ENCODE measurements at regions not wholly inside any gene's neighbourhood (a gene's known extent, or its start where the extent isn't known, plus 50 kb on each side); places are given as distances from the start of the nearest gene placed in this dataset.

- DNase-seq: no peak
These were observed 495.5 kb downstream of the MIAT start for GRCh38 chr22:27152883-27153282.

GRCh38 chr22:27153386-27153785 is 496.0 kb downstream of the MIAT start:
- no peak for DNase-seq

GRCh38 chr22:27154717-27155116 is 497.3 kb downstream of the MIAT start:
- DNase-seq: no peak

- no peak for DNase-seq
These were observed 499.6 kb downstream of the MIAT start for GRCh38 chr22:27156821-27157489.

- no peak for DNase-seq
These were observed 500.4 kb downstream of the MIAT start for GRCh38 chr22:27157666-27158370.

GRCh38 chr22:27159016-27159415 is 501.6 kb downstream of the MIAT start:
- no peak for DNase-seq

GRCh38 chr22:27159716-27160295 is 502.4 kb downstream of the MIAT start:
- DNase-seq: no peak

- no peak for DNase-seq
These were observed 506.1 kb downstream of the MIAT start for GRCh38 chr22:27163162-27164137.

- no peak for DNase-seq
These were observed 507.6 kb downstream of the MIAT start for GRCh38 chr22:27164781-27165503.

GRCh38 chr22:27168681-27169080 is 511.3 kb downstream of the MIAT start:
- no peak for DNase-seq

- DNase-seq: no peak
These were observed 513.1 kb downstream of the MIAT start for GRCh38 chr22:27170491-27170890.

- no peak for DNase-seq
These were observed 513.8 kb downstream of the MIAT start for GRCh38 chr22:27171212-27171611.

- DNase-seq: no peak
These were observed 516.1 kb downstream of the MIAT start for GRCh38 chr22:27173530-27173929.

GRCh38 chr22:27175021-27175838 is 517.8 kb downstream of the MIAT start:
- no peak for DNase-seq

GRCh38 chr22:27175974-27176373 is 518.6 kb downstream of the MIAT start:
- DNase-seq: no peak

- no peak for DNase-seq
These were observed 521.8 kb downstream of the MIAT start for GRCh38 chr22:27179161-27179560.

GRCh38 chr22:27181537-27181936 is 524.1 kb downstream of the MIAT start:
- DNase-seq: no peak

GRCh38 chr22:27183474-27183873 is 526.1 kb downstream of the MIAT start:
- no peak for DNase-seq

GRCh38 chr22:27185099-27185709 is 527.8 kb downstream of the MIAT start:
- no peak for DNase-seq

GRCh38 chr22:27185760-27186302 is 528.4 kb downstream of the MIAT start:
- no peak for DNase-seq

- DNase-seq: no peak
These were observed 529.3 kb downstream of the MIAT start for GRCh38 chr22:27186643-27187042.

All from stimulated activated CD4-positive, alpha-beta T cell treated with anti-CD3 and anti-CD28 coated beads, Interleukin-12 subunit alpha, Interleukin-12 subunit beta, amount 100 ng/mL, for 4 hours (primary cell).